H1 (cell line): ENCODE measurements at regions not wholly inside any gene's neighbourhood (a gene's known extent, or its start where the extent isn't known, plus 50 kb on each side); places are given as distances from the start of the nearest gene placed in this dataset.

Experiments
- CTCF ChIA-PET: fragments of 300-600 bp; sonication (Branson Sonifier 250); formaldehyde crosslinking; loops from one replicate; lab custom pipeline; 2021; ENCODE audit not compliant: partially characterized antibody; lab: Charles Lee
- POLR2A ChIA-PET: fragments of 300-600 bp; sonication (Branson Sonifier 250); formaldehyde crosslinking; loops from one replicate; lab custom pipeline; 2021; ENCODE audit warnings: inconsistent platforms; ENCODE audit not compliant: partially characterized antibody; lab: Charles Lee
- DNase-seq, 2 experiments: peaks; one replicate each; pipeline versions ENCODE4 v3.0.0 to v3.0.0-alpha.2; 2010 to 2022; ENCODE audit warnings: low spot score in 2 of 2, low read depth in 1 of 2, mixed read lengths in 1 of 2
- FAIRE-seq: peaks from 2 replicates; lab custom pipeline; 2011; peaks lifted over from hg19 to GRCh38; lab: Jason Lieb, UNC
- H2AFZ ChIP-seq: 2 replicates; pipeline ENCODE4 v1.8.1; 2012; ENCODE audit warnings: low read length, inconsistent platforms
- H2AK5ac ChIP-seq: 2 replicates; pipeline ENCODE4 v1.6.1; 2013; ENCODE audit warnings: low read depth, low read length
- H2BK120ac ChIP-seq: replicated peaks from 2 replicates; pipeline ENCODE3; 2013; ENCODE audit warnings: low read depth, low read length, inconsistent platforms
- H2BK12ac ChIP-seq: 2 replicates; pipeline ENCODE4 v1.6.1; 2013; ENCODE audit warnings: low read depth, low read length
- H2BK15ac ChIP-seq: 2 replicates; pipeline ENCODE4 v1.6.1; 2013; ENCODE audit warnings: low read length
- H2BK20ac ChIP-seq: 2 replicates; pipeline ENCODE4 v1.6.1; 2013; ENCODE audit warnings: low read length
- H2BK5ac ChIP-seq: 2 replicates; pipeline ENCODE4 v1.6.1; 2013; ENCODE audit warnings: low read depth, low read length
- H3K14ac ChIP-seq: 2 replicates; pipeline ENCODE4 v1.6.1; 2013; ENCODE audit warnings: inconsistent platforms; ENCODE audit not compliant: insufficient read length
- H3K18ac ChIP-seq: 2 replicates; pipeline ENCODE4 v1.6.1; 2013; ENCODE audit warnings: low read length; ENCODE audit errors: extremely low read depth
- H3K23ac ChIP-seq: 2 replicates; pipeline ENCODE4 v1.6.1; 2013; ENCODE audit warnings: inconsistent platforms; ENCODE audit not compliant: insufficient read length
- H3K23me2 ChIP-seq: 2 replicates; pipeline ENCODE4 v1.6.1; 2013; ENCODE audit warnings: low read depth, low read length
- H3K27ac ChIP-seq: 2 replicates; pipeline ENCODE4 v1.6.1; 2011; ENCODE audit warnings: low read depth, low read length, inconsistent platforms
- H3K27me3 ChIP-seq, 4 experiments: replicated peaks in 1 of 4; 1 replicate in 1 of 4; 2 replicates in 3 of 4; pipeline versions ENCODE4 v1.6.1 to v1.8.1; 2011 to 2013; ENCODE audit warnings: low read length in 3 of 4, mild to moderate bottlenecking in 3 of 4, inconsistent platforms in 2 of 4, mixed read lengths in 2 of 4, moderate library complexity in 1 of 4; ENCODE audit not compliant: control insufficient read depth in 3 of 4, insufficient read depth in 3 of 4; ENCODE audit errors: extremely low read depth in 1 of 4
- H3K36me3 ChIP-seq, 4 experiments: 2 replicates each; pipeline versions ENCODE4 v1.6.1 to v1.8.1; 2011 to 2013; ENCODE audit warnings: mild to moderate bottlenecking in 4 of 4, low read length in 3 of 4, moderate library complexity in 2 of 4, control low read depth in 1 of 4, inconsistent platforms in 1 of 4; ENCODE audit not compliant: insufficient read depth in 4 of 4, control insufficient read depth in 2 of 4
- H3K4ac ChIP-seq: replicated peaks from 2 replicates; pipeline ENCODE3; 2013; ENCODE audit warnings: low read length, low read depth, mixed read lengths, inconsistent platforms; ENCODE audit not compliant: insufficient read length
- H3K4me1 ChIP-seq, 4 experiments: replicated peaks in 1 of 4; 1 replicate in 1 of 4; 2 replicates in 3 of 4; pipeline versions ENCODE4 v1.6.1 to v1.8.1; 2011 to 2013; ENCODE audit warnings: low read length in 3 of 4, inconsistent platforms in 2 of 4, mixed read lengths in 1 of 4; ENCODE audit not compliant: insufficient read depth in 4 of 4, control insufficient read depth in 3 of 4
- H3K4me2 ChIP-seq, 2 experiments: 2 replicates each; pipeline versions ENCODE4 v1.6.1 to v1.8.1; 2011 to 2013; ENCODE audit warnings: low read depth in 2 of 2, low read length in 2 of 2, control low read depth in 1 of 2, inconsistent platforms in 1 of 2, mild to moderate bottlenecking in 1 of 2; ENCODE audit not compliant: insufficient read depth in 1 of 2
- H3K4me3 ChIP-seq, 4 experiments: fragments of 200-600, 300-600 bp in 1 of 4; sonication (generic), shearing (Covaris generic), sonication (Bioruptor Twin) in 1 of 4; 2 replicates each; pipeline versions ENCODE4 v1.5.1 to v1.8.1; 2011 to 2016; ENCODE audit warnings: low read length in 4 of 4, low read depth in 3 of 4, control low read depth in 2 of 4, inconsistent platforms in 2 of 4, mild to moderate bottlenecking in 2 of 4, mixed read lengths in 1 of 4, moderate library complexity in 1 of 4; ENCODE audit not compliant: insufficient read depth in 2 of 4; ENCODE audit errors: extremely low read depth in 1 of 4
- H3K56ac ChIP-seq: replicated peaks from 2 replicates; pipeline ENCODE3; 2013; ENCODE audit warnings: low read depth, mild to moderate bottlenecking, mixed read lengths, low read length, inconsistent platforms; ENCODE audit not compliant: insufficient read length
- H3K79me1 ChIP-seq: 2 replicates; pipeline ENCODE4 v1.6.1; 2013; ENCODE audit warnings: low read depth, low read length, control low read depth
- H3K79me2 ChIP-seq, 2 experiments: 2 replicates each; pipeline versions ENCODE4 v1.6.1 to v1.8.1; 2012 to 2013; ENCODE audit warnings: low read length in 2 of 2, mild to moderate bottlenecking in 2 of 2, inconsistent platforms in 1 of 2; ENCODE audit not compliant: insufficient read depth in 2 of 2, control insufficient read depth in 1 of 2
- H3K9ac ChIP-seq, 4 experiments: replicated peaks in 1 of 4; 1 replicate in 1 of 4; 2 replicates in 3 of 4; pipeline versions ENCODE4 v1.6.1 to v1.8.1; 2011 to 2013; ENCODE audit warnings: low read depth in 3 of 4, low read length in 3 of 4, control low read depth in 2 of 4, mild to moderate bottlenecking in 2 of 4, moderate library complexity in 2 of 4, inconsistent platforms in 1 of 4; ENCODE audit errors: extremely low read depth in 1 of 4
- H3K9me3 ChIP-seq, 2 experiments: 2 replicates each; pipeline versions ENCODE4 v1.6.1 to v1.8.1; 2012 to 2013; ENCODE audit warnings: mild to moderate bottlenecking in 2 of 2, moderate library complexity in 2 of 2, control low read depth in 1 of 2, inconsistent platforms in 1 of 2, low read depth in 1 of 2, low read length in 1 of 2, mixed read lengths in 1 of 2; ENCODE audit not compliant: insufficient read depth in 2 of 2
- H4K20me1 ChIP-seq, 2 experiments: replicated peaks in 1 of 2; 2 replicates each; pipeline versions ENCODE3 to v1.8.1; 2011 to 2013; ENCODE audit warnings: inconsistent platforms in 2 of 2, low read length in 2 of 2, mild to moderate bottlenecking in 1 of 2; ENCODE audit not compliant: insufficient read depth in 2 of 2, control insufficient read depth in 1 of 2
- H4K5ac ChIP-seq: 2 replicates; pipeline ENCODE4 v1.6.1; 2013; ENCODE audit warnings: low read length, low read depth, mixed read lengths, inconsistent platforms; ENCODE audit not compliant: insufficient read length
- H4K8ac ChIP-seq: 2 replicates; pipeline ENCODE4 v1.8.0; 2013; ENCODE audit warnings: mild to moderate bottlenecking, moderate library complexity, low read length, inconsistent platforms; ENCODE audit not compliant: insufficient read depth; ENCODE audit errors: extremely low read depth
- H4K91ac ChIP-seq: replicated peaks from 2 replicates; pipeline ENCODE3; 2013; ENCODE audit warnings: low read length, mixed read lengths, inconsistent platforms; ENCODE audit not compliant: insufficient read length
- BRCA1 ChIP-seq: IDR thresholded peaks from 2 replicates; pipeline ENCODE4 v1.6.1; 2012; ENCODE audit warnings: low read depth, low read length, improper control_type of control experiment
- CBX8 ChIP-seq: fragments of 300-800, 300-1000 bp; sonication (generic); IDR thresholded peaks from 2 replicates; pipeline ENCODE4 v1.7.1; 2016; ENCODE audit warnings: low read depth, low read length, borderline replicate concordance
- CREB1 ChIP-seq: IDR thresholded peaks from 2 replicates; pipeline ENCODE4 v1.6.1; 2012; ENCODE audit warnings: inconsistent platforms
- JUND ChIP-seq: IDR thresholded peaks from 2 replicates; pipeline ENCODE4 v1.6.1; 2011; ENCODE audit warnings: mild to moderate bottlenecking, improper control_type of control experiment, low read length
- KDM5A ChIP-seq: fragments of 200-600 bp; IDR thresholded peaks from 2 replicates; pipeline ENCODE4 v1.7.1; 2012; ENCODE audit warnings: mild to moderate bottlenecking, low read length, inconsistent platforms, mixed read lengths
- RBBP5 ChIP-seq: IDR thresholded peaks from 2 replicates; pipeline ENCODE4 v1.7.1; 2012; ENCODE audit warnings: low read depth, mild to moderate bottlenecking, inconsistent platforms, low read length, moderate library complexity, borderline replicate concordance
- RFX5 ChIP-seq: IDR thresholded peaks from 2 replicates; pipeline ENCODE4 v1.6.1; 2011; ENCODE audit warnings: low read depth, low read length, improper control_type of control experiment, borderline replicate concordance
- RNF2 ChIP-seq: fragments of 200-900, 300-1000 bp; sonication (generic); IDR thresholded peaks from 2 replicates; pipeline ENCODE4 v1.7.1; 2016; ENCODE audit warnings: borderline replicate concordance, low read depth, mild to moderate bottlenecking, antibody characterized with exemption, low read length; ENCODE audit not compliant: poor library complexity, severe bottlenecking; ENCODE audit errors: missing control alignments
- SP1 ChIP-seq: IDR thresholded peaks from 2 replicates; pipeline ENCODE4 v1.6.1; 2011; ENCODE audit warnings: low read depth, low read length
- SRF ChIP-seq: IDR thresholded peaks from 2 replicates; pipeline ENCODE4 v1.6.1; 2011; ENCODE audit warnings: mild to moderate bottlenecking, low read depth, low read length, moderate library complexity
- TCF12 ChIP-seq: IDR thresholded peaks from 2 replicates; pipeline ENCODE4 v1.6.1; 2011; ENCODE audit warnings: low read depth, mild to moderate bottlenecking, low read length
- YY1 ChIP-seq: IDR thresholded peaks from 2 replicates; pipeline ENCODE4 v1.6.1; 2011; ENCODE audit warnings: low read depth, mild to moderate bottlenecking, low read length
- WGBS, 2 experiments: shearing (Covaris generic) in 1 of 2; methylation state at CpG; one replicate each; pipeline versions ENCODE4 v1.1.6 to v1.1.7; 2013 to 2015; ENCODE audit warnings: low lambda C conversion rate in 2 of 2, mixed read lengths in 2 of 2, inconsistent platforms in 1 of 2, low coverage in 1 of 2, missing lambda C conversion rate in 1 of 2; ENCODE audit not compliant: insufficient replicate concordance in 2 of 2, insufficient coverage in 1 of 2, insufficient read length in 1 of 2; ENCODE audit errors: extremely low coverage in 1 of 2, missing lambda C conversion rate in 1 of 2; 5-methylcytosine and 5-hydroxymethylcytosine counted together
- TF ChIP-seq, protein P1 (sequence below): IDR thresholded peaks from 2 replicates; pipeline ENCODE4 v1.6.1; 2011; ENCODE audit warnings: low read depth, mild to moderate bottlenecking, low read length; ENCODE audit not compliant: insufficient read depth
- TF ChIP-seq, protein P2 (sequence below): IDR thresholded peaks from 2 replicates; pipeline ENCODE4 v1.6.1; 2012; ENCODE audit warnings: inconsistent platforms

DNA sequence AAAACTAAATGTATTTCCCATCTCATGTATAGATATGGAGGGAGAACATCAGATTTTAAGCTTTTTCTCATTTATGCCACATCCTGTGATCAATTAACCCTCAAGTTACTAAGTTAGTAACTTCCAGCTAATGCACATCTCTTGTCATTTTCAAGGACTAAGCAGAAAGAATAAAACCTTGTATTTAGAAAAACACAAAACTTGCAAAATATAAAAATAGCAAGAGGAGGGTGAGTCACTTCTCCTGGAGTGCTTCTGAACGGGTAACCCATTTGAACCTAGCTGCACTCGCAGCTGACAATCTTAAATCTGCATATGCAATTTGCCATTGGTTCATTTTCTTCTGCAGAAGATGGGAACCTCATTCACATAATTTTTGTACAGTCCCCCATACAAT is 500.5 kb downstream of the SETD4 start:
- no peak overlapping the region for H2BK15ac ChIP-seq
- no peaks in the 10 kb centered on the region for H3K79me2 ChIP-seq
- H2AK5ac ChIP-seq: no peak overlapping the region; the same call in 1 of the 2 replicates
- no peak overlapping the region for H4K91ac ChIP-seq
- H4K20me1 ChIP-seq: no peaks in the 10 kb centered on the region
- H4K8ac ChIP-seq: no peak overlapping the region
- H3K4me3 ChIP-seq: no peak overlapping the region
- no peak overlapping the region for H3K27ac ChIP-seq
- ChIA-PET CTCF (no interaction called here), POLR2A (no interaction called here)
- no peak overlapping the region for H3K56ac ChIP-seq
- H3K4me2 ChIP-seq: no peak overlapping the region
- no peak overlapping the region for H2BK5ac ChIP-seq
- H3K23me2 ChIP-seq: no peaks in the 10 kb centered on the region
- no peak overlapping the region for H2BK120ac ChIP-seq
- H3K23ac ChIP-seq: no peak overlapping the region
- no peak overlapping the region for H3K4ac ChIP-seq
- FAIRE-seq (no peak), DNase-seq (no peak)
- no peak overlapping the region for H3K9ac ChIP-seq
- no peak overlapping the region for H2AFZ ChIP-seq
- H3K36me3 ChIP-seq: no peaks in the 10 kb centered on the region
- no peaks in the 10 kb centered on the region for H3K9me3 ChIP-seq
- H3K4me1 ChIP-seq: no peaks in the 10 kb centered on the region; a peak in 1 of 7 replicates
- no peaks in the 10 kb centered on the region for H3K79me1 ChIP-seq
- no peak overlapping the region for H4K5ac ChIP-seq
- H3K27me3 ChIP-seq: no peaks in the 10 kb centered on the region
- 82% methylated on average over 2 of the region's 2 CpGs; no CpG with 5 or more reads in 1 of the 2 experiments for WGBS, 2 experiments
- H3K18ac ChIP-seq: no peak overlapping the region
- H2BK12ac ChIP-seq: no peak overlapping the region
- H3K14ac ChIP-seq: no peak overlapping the region
- no peak overlapping the region for H2BK20ac ChIP-seq
- no peak for TF ChIP-seq RNF2
- TF ChIP-seq CREB1: no peak
- TF ChIP-seq BRCA1: no peak
- no peak for TF ChIP-seq JUND
- TF ChIP-seq YY1: no peak
- TF ChIP-seq KDM5A: no peak
- TF ChIP-seq RBBP5: no peak
- TF ChIP-seq SRF: no peak
- TF ChIP-seq, protein P1, sequence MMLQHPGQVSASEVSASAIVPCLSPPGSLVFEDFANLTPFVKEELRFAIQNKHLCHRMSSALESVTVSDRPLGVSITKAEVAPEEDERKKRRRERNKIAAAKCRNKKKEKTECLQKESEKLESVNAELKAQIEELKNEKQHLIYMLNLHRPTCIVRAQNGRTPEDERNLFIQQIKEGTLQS: no peak
- no peak for TF ChIP-seq TCF12
- TF ChIP-seq, protein P2, sequence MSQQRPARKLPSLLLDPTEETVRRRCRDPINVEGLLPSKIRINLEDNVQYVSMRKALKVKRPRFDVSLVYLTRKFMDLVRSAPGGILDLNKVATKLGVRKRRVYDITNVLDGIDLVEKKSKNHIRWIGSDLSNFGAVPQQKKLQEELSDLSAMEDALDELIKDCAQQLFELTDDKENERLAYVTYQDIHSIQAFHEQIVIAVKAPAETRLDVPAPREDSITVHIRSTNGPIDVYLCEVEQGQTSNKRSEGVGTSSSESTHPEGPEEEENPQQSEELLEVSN: no peak
- no peak for TF ChIP-seq SP1
- no peak for TF ChIP-seq CBX8
- no peak for TF ChIP-seq RFX5
